Kidney epithelial cell (primary cell): ENCODE measurements at regions not wholly inside any gene's neighbourhood (a gene's known extent, or its start where the extent isn't known, plus 50 kb on each side); places are given as distances from the start of the nearest gene placed in this dataset.

Experiments
- DNase-seq: peaks from one replicate; pipeline ENCODE4 v3.0.0-alpha.2; 2010; ENCODE audit warnings: low read depth
- H3K27me3 ChIP-seq: 2 replicates; pipeline ENCODE4 v1.6.0; 2011; ENCODE audit warnings: low read length; ENCODE audit not compliant: control insufficient read depth, insufficient read depth
- H3K36me3 ChIP-seq: 2 replicates; pipeline ENCODE4 v1.5.1; 2011; ENCODE audit warnings: low read length; ENCODE audit not compliant: control insufficient read depth, insufficient read depth
- H3K4me3 ChIP-seq: 2 replicates; pipeline ENCODE4 v1.5.1; 2011; ENCODE audit warnings: low read depth, mild to moderate bottlenecking, control low read depth, low read length
- TF ChIP-seq, protein P1 (sequence below): IDR thresholded peaks from 2 replicates; pipeline ENCODE4 v1.5.1; 2011; ENCODE audit warnings: mild to moderate bottlenecking, moderate library complexity, low read length, control low read depth, inconsistent platforms; ENCODE audit not compliant: insufficient read depth, poor library complexity, severe bottlenecking

GRCh38 chr2:114031605-114032505, 142.0 kb downstream of the ACTR3 start:
- DNase-seq: no peak

GRCh38 chr2:114032705-114033104, 142.8 kb downstream of the ACTR3 start:
- TF ChIP-seq, protein P1, sequence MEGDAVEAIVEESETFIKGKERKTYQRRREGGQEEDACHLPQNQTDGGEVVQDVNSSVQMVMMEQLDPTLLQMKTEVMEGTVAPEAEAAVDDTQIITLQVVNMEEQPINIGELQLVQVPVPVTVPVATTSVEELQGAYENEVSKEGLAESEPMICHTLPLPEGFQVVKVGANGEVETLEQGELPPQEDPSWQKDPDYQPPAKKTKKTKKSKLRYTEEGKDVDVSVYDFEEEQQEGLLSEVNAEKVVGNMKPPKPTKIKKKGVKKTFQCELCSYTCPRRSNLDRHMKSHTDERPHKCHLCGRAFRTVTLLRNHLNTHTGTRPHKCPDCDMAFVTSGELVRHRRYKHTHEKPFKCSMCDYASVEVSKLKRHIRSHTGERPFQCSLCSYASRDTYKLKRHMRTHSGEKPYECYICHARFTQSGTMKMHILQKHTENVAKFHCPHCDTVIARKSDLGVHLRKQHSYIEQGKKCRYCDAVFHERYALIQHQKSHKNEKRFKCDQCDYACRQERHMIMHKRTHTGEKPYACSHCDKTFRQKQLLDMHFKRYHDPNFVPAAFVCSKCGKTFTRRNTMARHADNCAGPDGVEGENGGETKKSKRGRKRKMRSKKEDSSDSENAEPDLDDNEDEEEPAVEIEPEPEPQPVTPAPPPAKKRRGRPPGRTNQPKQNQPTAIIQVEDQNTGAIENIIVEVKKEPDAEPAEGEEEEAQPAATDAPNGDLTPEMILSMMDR: no peak
- no peak for DNase-seq
- no peak overlapping the region for H3K4me3 ChIP-seq
- H3K36me3 ChIP-seq: no peaks in the 10 kb centered on the region
- H3K27me3 ChIP-seq: no peaks in the 10 kb centered on the region

More at GRCh38 chr2:114031605-114032505, 142.0 kb downstream of the ACTR3 start:
- no peak overlapping the region for H3K4me3 ChIP-seq
- TF ChIP-seq, protein P1: no peak
- no peaks in the 10 kb centered on the region for H3K27me3 ChIP-seq
- H3K36me3 ChIP-seq: no peaks in the 10 kb centered on the region

GRCh38 chr2:114034742-114035141, 144.9 kb downstream of the ACTR3 start:
- Histone ChIP-seq H3K27me3 (no peaks in the 10 kb centered on the region), H3K4me3 (no peak overlapping the region), H3K36me3 (no peaks in the 10 kb centered on the region)
- TF ChIP-seq, protein P1: no peak
- no peak for DNase-seq

DNA sequence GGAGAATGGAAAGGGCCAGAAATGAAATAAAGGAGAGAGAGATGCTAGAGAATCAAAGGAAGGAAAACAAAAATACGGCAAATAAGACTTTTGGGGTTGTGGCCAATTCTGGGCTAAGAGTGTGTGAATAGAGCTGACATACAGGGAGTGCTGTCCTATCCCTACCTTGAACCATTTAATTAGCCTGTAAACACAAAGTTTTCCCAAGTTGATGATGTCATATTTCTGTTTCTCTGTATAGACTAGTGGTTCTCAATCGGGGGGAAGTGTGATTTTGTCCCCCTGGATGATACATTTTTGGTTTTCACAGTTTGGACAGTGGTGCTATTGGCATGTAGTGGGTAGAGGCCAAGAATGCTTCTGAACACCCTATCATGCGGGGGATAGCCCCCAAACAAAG, 148.8 kb downstream of the ACTR3 start:
- H3K4me3 ChIP-seq: no peak overlapping the region
- TF ChIP-seq, protein P1: no peak

DNA sequence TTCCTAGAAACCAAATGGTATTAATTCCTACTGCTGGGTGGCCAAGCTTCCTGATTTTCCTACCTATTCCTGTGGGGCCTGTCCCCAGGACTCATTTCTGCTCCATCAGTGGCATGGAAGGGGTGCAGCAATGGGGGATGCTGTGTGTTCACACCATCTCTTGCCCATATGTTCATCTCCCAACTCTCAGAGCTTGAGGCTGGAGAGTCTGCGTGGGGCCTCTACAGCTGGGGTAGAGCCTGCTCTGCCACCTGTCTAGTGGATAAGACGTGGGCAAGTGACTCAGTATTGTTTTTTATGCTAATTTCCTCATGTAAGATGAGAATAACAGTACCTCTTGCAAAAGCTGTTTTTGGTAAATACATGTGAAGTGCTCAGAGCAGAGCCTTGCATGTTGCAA, 149.8 kb downstream of the ACTR3 start:
- no peaks in the 10 kb centered on the region for H3K27me3 ChIP-seq
- H3K36me3 ChIP-seq: no peaks in the 10 kb centered on the region
- no peak for DNase-seq
- TF ChIP-seq, protein P1: no peak
- no peak overlapping the region for H3K4me3 ChIP-seq

More for the DNA sequence above, 148.8 kb downstream of the ACTR3 start:
- no peaks in the 10 kb centered on the region for H3K27me3 ChIP-seq
- no peaks in the 10 kb centered on the region for H3K36me3 ChIP-seq
- DNase-seq: no peak
